H9 (cell line): ENCODE measurements at regions not wholly inside any gene's neighbourhood (a gene's known extent, or its start where the extent isn't known, plus 50 kb on each side); places are given as distances from the start of the nearest gene placed in this dataset.

Experiments
- DNase-seq: peaks from one replicate; pipeline ENCODE4 v3.0.0-alpha.2; 2017
- H2AFZ ChIP-seq: one replicate; pipeline ENCODE4 v1.6.1; 2013; ENCODE audit warnings: mild to moderate bottlenecking, low read length, control low read depth, moderate library complexity
- H2AK5ac ChIP-seq: 2 replicates; pipeline ENCODE4 v1.6.1; 2013; ENCODE audit warnings: low read length, control low read depth, mixed read lengths; ENCODE audit not compliant: insufficient read length
- H2BK120ac ChIP-seq: one replicate; pipeline ENCODE4 v1.6.1; 2013; ENCODE audit warnings: low read depth, mild to moderate bottlenecking, low read length, control low read depth, inconsistent platforms; ENCODE audit not compliant: poor library complexity, severe bottlenecking
- H2BK12ac ChIP-seq: 2 replicates; pipeline ENCODE4 v1.6.1; 2013; ENCODE audit warnings: low read length, control low read depth, mixed read lengths, low read depth; ENCODE audit not compliant: insufficient read length
- H2BK15ac ChIP-seq: 2 replicates; pipeline ENCODE4 v1.6.1; 2013; ENCODE audit warnings: low read depth, low read length, control low read depth
- H2BK20ac ChIP-seq: one replicate; pipeline ENCODE4 v1.6.1; 2013; ENCODE audit warnings: low read depth, mild to moderate bottlenecking, low read length, control low read depth, inconsistent platforms; ENCODE audit not compliant: poor library complexity, severe bottlenecking
- H2BK5ac ChIP-seq: 2 replicates; pipeline ENCODE4 v1.6.1; 2013; ENCODE audit warnings: low read length, control low read depth, mixed read lengths; ENCODE audit not compliant: insufficient read length
- H3K14ac ChIP-seq: 2 replicates; pipeline ENCODE4 v1.6.1; 2013; ENCODE audit warnings: low read length, control low read depth; ENCODE audit not compliant: insufficient read depth
- H3K18ac ChIP-seq: 2 replicates; pipeline ENCODE4 v1.6.1; 2013; ENCODE audit warnings: low read depth, mild to moderate bottlenecking, mixed read lengths, low read length, control low read depth; ENCODE audit not compliant: insufficient read length
- H3K23ac ChIP-seq: 2 replicates; pipeline ENCODE4 v1.6.1; 2013; ENCODE audit warnings: low read length, control low read depth, mixed read lengths, low read depth; ENCODE audit not compliant: insufficient read length
- H3K23me2 ChIP-seq: 2 replicates; pipeline ENCODE4 v1.6.1; 2013; ENCODE audit warnings: low read depth, mild to moderate bottlenecking, mixed read lengths, low read length, control low read depth; ENCODE audit not compliant: insufficient read length, poor library complexity, severe bottlenecking
- H3K27ac ChIP-seq: 2 replicates; pipeline ENCODE4 v1.5.1; 2013; ENCODE audit warnings: low read length, control low read depth, mixed read lengths, low read depth; ENCODE audit not compliant: insufficient read length
- H3K27me3 ChIP-seq: 2 replicates; pipeline ENCODE4 v1.6.1; 2013; ENCODE audit warnings: low read length, control low read depth, inconsistent platforms; ENCODE audit not compliant: insufficient read depth
- H3K4ac ChIP-seq: 2 replicates; pipeline ENCODE4 v1.6.1; 2013; ENCODE audit warnings: low read depth, mild to moderate bottlenecking, control low read depth, inconsistent platforms, low read length, moderate library complexity
- H3K4me1 ChIP-seq: 2 replicates; pipeline ENCODE4 v1.6.1; 2013; ENCODE audit warnings: low read length, control low read depth, inconsistent platforms; ENCODE audit not compliant: insufficient read depth
- H3K4me2 ChIP-seq: 2 replicates; pipeline ENCODE4 v1.6.1; 2013; ENCODE audit warnings: low read length, control low read depth, mixed read lengths; ENCODE audit not compliant: insufficient read length, insufficient read depth
- H3K56ac ChIP-seq: 2 replicates; pipeline ENCODE4 v1.6.1; 2013; ENCODE audit warnings: low read depth, mild to moderate bottlenecking, mixed read lengths, low read length, control low read depth; ENCODE audit not compliant: insufficient read length
- H3K79me1 ChIP-seq: 2 replicates; pipeline ENCODE4 v1.6.1; 2013; ENCODE audit warnings: low read depth, mild to moderate bottlenecking, moderate library complexity, low read length, control low read depth, inconsistent platforms; ENCODE audit not compliant: insufficient read depth, poor library complexity, severe bottlenecking
- H3K79me2 ChIP-seq: 2 replicates; pipeline ENCODE4 v1.6.1; 2013; ENCODE audit warnings: low read length, control low read depth, inconsistent platforms; ENCODE audit not compliant: insufficient read depth
- H3K9ac ChIP-seq: 2 replicates; pipeline ENCODE4 v1.6.1; 2013; ENCODE audit warnings: low read length, control low read depth, mixed read lengths; ENCODE audit not compliant: insufficient read length; ENCODE audit errors: extremely low read depth
- H3K9me3 ChIP-seq: one replicate; pipeline ENCODE4 v1.6.1; 2013; ENCODE audit warnings: low read depth, low read length, inconsistent platforms; ENCODE audit not compliant: control insufficient read depth
- H3T11ph ChIP-seq: one replicate; pipeline ENCODE4 v1.6.1; 2013; ENCODE audit warnings: mild to moderate bottlenecking, low read length, control low read depth, inconsistent platforms
- H4K20me1 ChIP-seq: one replicate; pipeline ENCODE4 v1.6.1; 2013; ENCODE audit not compliant: control insufficient read depth, insufficient read length, insufficient read depth
- H4K5ac ChIP-seq: 2 replicates; pipeline ENCODE4 v1.6.1; 2013; ENCODE audit warnings: low read depth, mild to moderate bottlenecking, mixed read lengths, low read length, control low read depth; ENCODE audit not compliant: insufficient read length
- H4K8ac ChIP-seq: replicated peaks from 2 replicates; pipeline ENCODE4 v1.6.1; 2013; ENCODE audit warnings: low read length, control low read depth, mixed read lengths, low read depth; ENCODE audit not compliant: insufficient read length
- H4K91ac ChIP-seq: 2 replicates; pipeline ENCODE4 v1.6.1; 2013; ENCODE audit warnings: low read depth, mild to moderate bottlenecking, moderate library complexity, mixed read lengths, low read length, control low read depth; ENCODE audit not compliant: insufficient read length
- H3K27ac Mint-ChIP-seq, 3 experiments: 2 replicates in 2 of 3; 3 replicates in 1 of 3; pipeline ENCODE4 v1.8.0; 2020 to 2021; ENCODE audit warnings: mixed read lengths in 3 of 3, mild to moderate bottlenecking in 1 of 3, moderate library complexity in 1 of 3
- H3K27me3 Mint-ChIP-seq: 2 replicates; pipeline ENCODE4 v1.8.0; 2021; ENCODE audit warnings: low read depth, mild to moderate bottlenecking, moderate library complexity, mixed read lengths
- H3K36me3 Mint-ChIP-seq, 3 experiments: 2 replicates in 2 of 3; 3 replicates in 1 of 3; pipeline ENCODE4 v1.8.0; 2020 to 2021; ENCODE audit warnings: low read depth in 3 of 3, mixed read lengths in 3 of 3; ENCODE audit not compliant: insufficient read depth in 1 of 3
- H3K4me1 Mint-ChIP-seq, 2 experiments: 2 replicates each; pipeline ENCODE4 v1.8.0; 2020; ENCODE audit warnings: mixed read lengths in 2 of 2
- H3K4me3 Mint-ChIP-seq, 2 experiments: 2 replicates in 1 of 2; 3 replicates in 1 of 2; pipeline ENCODE4 v1.8.0; 2020 to 2021; ENCODE audit warnings: mild to moderate bottlenecking in 2 of 2, mixed read lengths in 2 of 2, moderate library complexity in 1 of 2
- H3K9me3 Mint-ChIP-seq, 2 experiments: 2 replicates in 1 of 2; 3 replicates in 1 of 2; pipeline ENCODE4 v1.8.0; 2020; ENCODE audit warnings: mild to moderate bottlenecking in 2 of 2, mixed read lengths in 2 of 2, moderate library complexity in 1 of 2
- CTCF ChIP-seq: fragments of 200-600 bp; sonication (generic); conservative IDR thresholded peaks from 3 replicates; pipeline ENCODE4 v1.8.0; 2021; ENCODE audit warnings: antibody characterized with exemption, mild to moderate bottlenecking
- WGBS: extraction: QIAGEN DNeasy Blood & Tissue Kit; methylation state at CpG from one replicate; pipeline ENCODE4 v1.1.7; 2013; ENCODE audit warnings: missing lambda C conversion rate, low lambda C conversion rate, mixed read lengths; ENCODE audit not compliant: insufficient read length; ENCODE audit errors: extremely low coverage; 5-methylcytosine and 5-hydroxymethylcytosine counted together

DNA sequence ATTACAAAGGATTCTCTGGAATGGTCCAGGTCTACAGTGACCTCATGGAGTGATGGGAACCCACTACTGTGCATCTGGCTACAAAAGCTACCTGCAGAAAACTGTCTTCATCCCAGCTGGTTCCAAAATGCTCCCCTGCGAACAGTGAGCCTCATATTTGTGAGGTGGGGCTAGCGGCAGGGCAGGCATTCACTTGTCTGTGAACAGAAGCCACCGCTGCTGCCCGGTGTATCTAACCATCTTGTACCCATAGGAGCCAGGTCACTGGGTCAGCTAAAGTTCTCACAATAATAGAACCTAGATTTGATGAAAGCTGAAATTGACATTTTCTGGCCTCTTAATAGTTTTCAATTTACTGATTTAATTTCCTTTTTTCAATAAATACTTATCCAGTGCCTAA lies 150.7 kb downstream of the KLF13 start:
- H3K56ac ChIP-seq: no peak overlapping the region
- H2BK20ac ChIP-seq: no peak overlapping the region
- no peak for DNase-seq
- no peak overlapping the region for H3K23ac ChIP-seq
- H3K79me2 ChIP-seq: no peaks in the 10 kb centered on the region
- H3K23me2 ChIP-seq: no peaks in the 10 kb centered on the region
- Mint-ChIP-seq H3K4me3 (no peak overlapping the region), H3K27me3 (peaks cover 19% of the 10 kb centered on the region), H3K36me3 (no peaks in the 10 kb centered on the region), H3K27ac (no peak overlapping the region), H3K9me3 (no peaks in the 10 kb centered on the region), H3K4me1 (peaks cover 8 to 12% of the 10 kb centered on the region in 2 experiments)
- H3K4me1 ChIP-seq: no peaks in the 10 kb centered on the region
- H2BK5ac ChIP-seq: no peak overlapping the region
- H2AFZ ChIP-seq: no peak overlapping the region
- WGBS: no CpG with 5 or more reads among the region's 4 CpGs
- H3T11ph ChIP-seq: no peak overlapping the region
- H2BK12ac ChIP-seq: no peak overlapping the region
- H3K18ac ChIP-seq: no peak overlapping the region
- H3K79me1 ChIP-seq: no peaks in the 10 kb centered on the region
- no peak overlapping the region for H2AK5ac ChIP-seq
- H4K91ac ChIP-seq: no peak overlapping the region
- no peak overlapping the region for H3K4ac ChIP-seq
- H3K9ac ChIP-seq: no peak overlapping the region
- no peak overlapping the region for H4K8ac ChIP-seq
- no peak for TF ChIP-seq CTCF
- no peak overlapping the region for H2BK15ac ChIP-seq
- no peak overlapping the region for H3K4me2 ChIP-seq
- no peak overlapping the region for H3K14ac ChIP-seq
- H2BK120ac ChIP-seq: no peak overlapping the region
- H3K27ac ChIP-seq: no peak overlapping the region
- no peaks in the 10 kb centered on the region for H3K9me3 ChIP-seq
- no peaks in the 10 kb centered on the region for H4K20me1 ChIP-seq
- no peak overlapping the region for H4K5ac ChIP-seq
- peaks cover 5% of the 10 kb centered on the region for H3K27me3 ChIP-seq
